Gastrocnemius medialis (tissue), 4 donors: ENCODE measurements at regions not wholly inside any gene's neighbourhood (a gene's known extent, or its start where the extent isn't known, plus 50 kb on each side); places are given as distances from the start of the nearest gene placed in this dataset.

Experiments
- CTCF ChIP-seq, 5 experiments: fragments of 450-650 bp in 3 of 5; fragments of 200-600 bp in 2 of 5; sonication (generic) in 2 of 5; IDR thresholded peaks in 4 of 5; conservative IDR thresholded peaks in 1 of 5; 1 replicate in 4 of 5; 2 replicates in 1 of 5; pipeline ENCODE4 v1.5.1; 2016 to 2019; ENCODE audit warnings: antibody characterized with exemption in 5 of 5, mild to moderate bottlenecking in 3 of 5, moderate library complexity in 3 of 5
- POLR2A ChIP-seq, 2 donors: fragments of 450-650 bp; IDR thresholded peaks; one replicate each; pipeline ENCODE4 v1.6.1; 2017; ENCODE audit warnings: antibody characterized with exemption in 2 of 2, mild to moderate bottlenecking in 2 of 2, moderate library complexity in 2 of 2

GRCh38 chrX:10783451-10783995, 163.1 kb upstream of the MID1 start:
- TF ChIP-seq CTCF (IDR thresholded peaks at IDR 0.05 in 4 of 5, conservative IDR thresholded peaks at IDR 0.05 in 1 of 5) (no peak), POLR2A (IDR thresholded peaks at IDR 0.05) (no peak)
